HG03520 (cell line): ENCODE measurements at regions not wholly inside any gene's neighbourhood (a gene's known extent, or its start where the extent isn't known, plus 50 kb on each side); places are given as distances from the start of the nearest gene placed in this dataset.
"Not testable (repeated sequence)": the region's sequence is repeated elsewhere in the genome, so short reads cannot be mapped to it uniquely, and the experiment has no call there.

Source experiments
- ATAC-seq: cut with Tn5 transposase; IDR thresholded peaks from one replicate; pipeline ENCODE4 v1.9.1; 2021; ENCODE audit warnings: mild to moderate bottlenecking, moderate library complexity; ENCODE audit not compliant: unreplicated experiment

GRCh38 chr2:195572895-195573683, 83.9 kb upstream of the SLC39A10 start:
- ATAC-seq, result no peak

GRCh38 chr2:195570329-195570728, 86.7 kb upstream of the SLC39A10 start:
- no peak for ATAC-seq

GRCh38 chr2:195569255-195569654, 87.8 kb upstream of the SLC39A10 start:
- no peak for ATAC-seq

- not testable (repeated sequence) for ATAC-seq
Measured at GRCh38 chr2:195564625-195565135, 92.3 kb upstream of the SLC39A10 start.

GRCh38 chr2:195563857-195564512, 93.0 kb upstream of the SLC39A10 start:
- ATAC-seq, result no peak

- ATAC-seq, result no peak
Measured at GRCh38 chr2:195562570-195563566, 94.2 kb upstream of the SLC39A10 start.

GRCh38 chr2:195561116-195561921, 95.7 kb upstream of the SLC39A10 start:
- ATAC-seq, result peak; percentile 47

GRCh38 chr2:195560209-195560895, 96.7 kb upstream of the SLC39A10 start:
- ATAC-seq, result no peak

GRCh38 chr2:195559431-195559914, 97.6 kb upstream of the SLC39A10 start:
- ATAC-seq, result peak; percentile 74

GRCh38 chr2:195555971-195556370, 101.1 kb upstream of the SLC39A10 start:
- no peak for ATAC-seq

- no peak for ATAC-seq
Measured at GRCh38 chr2:195552581-195552980, 104.4 kb upstream of the SLC39A10 start.

- no peak for ATAC-seq
Measured at GRCh38 chr2:195548198-195548940, 108.7 kb upstream of the SLC39A10 start.

- ATAC-seq, result not testable (repeated sequence)
Measured at GRCh38 chr2:195547268-195547840, 109.7 kb upstream of the SLC39A10 start.

GRCh38 chr2:195545811-195546210, 111.2 kb upstream of the SLC39A10 start:
- ATAC-seq, result no peak

GRCh38 chr2:195543902-195544894, 112.8 kb upstream of the SLC39A10 start:
- peak; percentile 90 for ATAC-seq

GRCh38 chr2:195543063-195543462, 114.0 kb upstream of the SLC39A10 start:
- ATAC-seq, result no peak

- no peak for ATAC-seq
Measured at GRCh38 chr2:195542067-195542466, 115.0 kb upstream of the SLC39A10 start.
